ENCODE measurements at regions not wholly inside any gene's neighbourhood (a gene's known extent, or its start where the extent isn't known, plus 50 kb on each side); places are given as distances from the start of the nearest gene placed in this dataset.

- TF ChIP-seq GATA2 (IDR thresholded peaks at IDR 0.05; ENCODE audit: low read depth, low read length) (no peak), GATA3 (IDR thresholded peaks at IDR 0.05; ENCODE audit: low read depth, low read length) (no peak)
Measured at GRCh38 chr4:129246145-129246544, 150.2 kb downstream of the C4orf33 start.
